HepG2 (cell line): ENCODE measurements at regions not wholly inside any gene's neighbourhood (a gene's known extent, or its start where the extent isn't known, plus 50 kb on each side); places are given as distances from the start of the nearest gene placed in this dataset.

ENCODE experiments used
- ATAC-seq: fragments of 200-7000 bp; cut with Tn5 transposase; 3 replicates; pipeline ENCODE4 v1.9.1; 2020; ENCODE audit warnings: mild to moderate bottlenecking, moderate library complexity
- BruUV-seq: library from RNA; stranded (reverse); fragments of 400-500 nt; replicated peaks from 2 replicates; lab custom pipeline; 2021; lab: Mats Ljungman, UMichigan
- CTCF ChIA-PET: fragments of 300-600 bp; formaldehyde crosslinking; extraction: SDS; loops from one replicate; lab custom pipeline; 2021; ENCODE audit warnings: low total read pairs, inconsistent platforms, low intra/inter-chr PET ratio; lab: Yijun Ruan, JAX
- POLR2A ChIA-PET: fragments of 350-600 bp; sonication (Branson Sonifier 250); formaldehyde crosslinking; loops from one replicate; lab custom pipeline; 2020; ENCODE audit warnings: antibody characterized with exemption, inconsistent platforms; lab: Yijun Ruan, JAX
- DNase-seq: peaks from one replicate; pipeline ENCODE4 v3.0.0-alpha.2; 2015; ENCODE audit warnings: low spot score
- FAIRE-seq: peaks from 3 replicates; lab custom pipeline; 2011; peaks lifted over from hg19 to GRCh38; lab: Jason Lieb, UNC
- H2AFZ ChIP-seq: one replicate; pipeline ENCODE4 v1.6.1; 2011; ENCODE audit warnings: low read length, inconsistent platforms
- H3K27ac ChIP-seq: fragments of 300-600 bp; 3 replicates; pipeline ENCODE4 v1.8.0; 2011; ENCODE audit warnings: mixed run types, mild to moderate bottlenecking, mixed read lengths, low read length, inconsistent platforms; ENCODE audit not compliant: insufficient read depth; ENCODE audit errors: extremely low read length
- H3K27me3 ChIP-seq, 2 experiments: fragments of 200-600 bp in 1 of 2; 2 replicates in 1 of 2; 3 replicates in 1 of 2; pipeline versions ENCODE4 v1.6.0 to v1.8.0; 2011; ENCODE audit warnings: low read length in 2 of 2, mild to moderate bottlenecking in 2 of 2, moderate library complexity in 2 of 2, inconsistent platforms in 1 of 2; ENCODE audit not compliant: insufficient read depth in 2 of 2, control insufficient read depth in 1 of 2
- H3K36me3 ChIP-seq, 2 experiments: fragments of 200-600 bp in 1 of 2; replicated peaks in 1 of 2; 2 replicates in 1 of 2; 3 replicates in 1 of 2; pipeline versions ENCODE4 v1.5.1 to v1.8.0; 2011; ENCODE audit warnings: low read length in 2 of 2, inconsistent platforms in 1 of 2; ENCODE audit not compliant: insufficient read depth in 2 of 2, control insufficient read depth in 1 of 2
- H3K4me1 ChIP-seq: 2 replicates; pipeline ENCODE4 v1.5.1; 2012; ENCODE audit warnings: low read length, inconsistent platforms; ENCODE audit not compliant: insufficient read depth
- H3K4me2 ChIP-seq: 2 replicates; pipeline ENCODE4 v1.6.0; 2011; ENCODE audit warnings: low read depth, low read length, inconsistent platforms
- H3K4me3 ChIP-seq, 3 experiments: fragments of 200-600 bp in 1 of 3; sonication (generic), shearing (Covaris generic) in 1 of 3; replicated peaks in 1 of 3; 2 replicates each; pipeline ENCODE4 v1.5.1; 2011 to 2016; ENCODE audit warnings: low read length in 3 of 3, inconsistent platforms in 2 of 3, low read depth in 2 of 3, mild to moderate bottlenecking in 2 of 3, control low read depth in 1 of 3, mixed read lengths in 1 of 3; ENCODE audit not compliant: insufficient read depth in 1 of 3
- H3K79me2 ChIP-seq: one replicate; pipeline ENCODE4 v1.6.1; 2011; ENCODE audit warnings: low read length, inconsistent platforms; ENCODE audit not compliant: insufficient read depth
- H3K9ac ChIP-seq: 2 replicates; pipeline ENCODE4 v1.6.0; 2011; ENCODE audit warnings: mild to moderate bottlenecking, low read depth, low read length, inconsistent platforms; ENCODE audit not compliant: insufficient read depth
- H3K9me3 ChIP-seq: 2 replicates; pipeline ENCODE4 v1.5.1; 2012; ENCODE audit warnings: mild to moderate bottlenecking, low read length
- H4K20me1 ChIP-seq: 2 replicates; pipeline ENCODE4 v1.6.0; 2011; ENCODE audit warnings: inconsistent platforms, mild to moderate bottlenecking, low read length, moderate library complexity; ENCODE audit not compliant: insufficient read depth
- ADNP ChIP-seq: sonication (generic); formaldehyde crosslinking; IDR thresholded peaks from 2 replicates; pipeline ENCODE4 v1.4.0; 2020; ENCODE audit warnings: missing genetic modification reagents
- CREB1 ChIP-seq, 2 experiments: fragments of 450-650 bp in 1 of 2; IDR thresholded peaks; 2 replicates each; pipeline ENCODE4 v1.6.1; 2016 to 2017; ENCODE audit warnings: control low read depth in 1 of 2, mild to moderate bottlenecking in 1 of 2, missing compliant biosample characterization in 1 of 2, missing genetic modification characterization in 1 of 2
- ERF ChIP-seq: IDR thresholded peaks from 2 replicates; pipeline ENCODE4 v1.6.1; 2018; ENCODE audit warnings: missing biosample characterization, missing genetic modification reagents
- GATAD2A ChIP-seq: IDR thresholded peaks from 2 replicates; pipeline ENCODE4 v1.6.1; 2016
- RELA ChIP-seq: sonication (generic); formaldehyde crosslinking; IDR thresholded peaks from 2 replicates; pipeline ENCODE4 v1.4.0; 2020; ENCODE audit warnings: missing genetic modification reagents
- SOX13 ChIP-seq, 3 experiments: fragments of 450-650 bp in 1 of 3; sonication (generic) in 1 of 3; formaldehyde crosslinking in 1 of 3; IDR thresholded peaks in 2 of 3; conservative IDR thresholded peaks in 1 of 3; 2 replicates each; pipeline versions ENCODE4 v1.5.0 to v1.6.1; 2016 to 2020; ENCODE audit warnings: antibody characterized with exemption in 1 of 3, mild to moderate bottlenecking in 1 of 3, missing compliant biosample characterization in 1 of 3, missing genetic modification reagents in 1 of 3, moderate library complexity in 1 of 3
- STAT5B ChIP-seq: sonication (generic); formaldehyde crosslinking; IDR thresholded peaks from 2 replicates; pipeline ENCODE4 v1.4.0; 2020; ENCODE audit warnings: missing genetic modification reagents
- TFDP2 ChIP-seq: sonication (generic); formaldehyde crosslinking; IDR thresholded peaks from 2 replicates; pipeline ENCODE4 v1.4.0; 2020; ENCODE audit warnings: missing genetic modification reagents
- ZBTB38 ChIP-seq: sonication (generic); formaldehyde crosslinking; IDR thresholded peaks from 2 replicates; pipeline ENCODE4 v1.5.1; 2020; ENCODE audit warnings: mild to moderate bottlenecking, missing genetic modification reagents
- ZNF326 ChIP-seq: sonication (generic); formaldehyde crosslinking; IDR thresholded peaks from 2 replicates; pipeline ENCODE4 v1.4.0; 2020; ENCODE audit warnings: missing genetic modification reagents, borderline replicate concordance
- ZNF33A ChIP-seq: sonication (generic); formaldehyde crosslinking; IDR thresholded peaks from 2 replicates; pipeline ENCODE4 v1.5.1; 2020; ENCODE audit warnings: missing genetic modification reagents, mild to moderate bottlenecking, moderate library complexity, borderline replicate concordance
- ZNF44 ChIP-seq: sonication (generic); formaldehyde crosslinking; IDR thresholded peaks from 2 replicates; pipeline ENCODE4 v1.5.1; 2020; ENCODE audit warnings: mild to moderate bottlenecking, missing genetic modification reagents
- ZNF484 ChIP-seq: sonication (generic); formaldehyde crosslinking; IDR thresholded peaks from 2 replicates; pipeline ENCODE4 v1.5.1; 2020; ENCODE audit warnings: mild to moderate bottlenecking, low read depth, missing genetic modification reagents, borderline replicate concordance
- ZNF556 ChIP-seq: sonication (generic); formaldehyde crosslinking; IDR thresholded peaks from 2 replicates; pipeline ENCODE4 v1.4.0; 2020; ENCODE audit warnings: mild to moderate bottlenecking, missing genetic modification reagents, borderline replicate concordance
- ZNF570 ChIP-seq: sonication (generic); formaldehyde crosslinking; IDR thresholded peaks from 2 replicates; pipeline ENCODE4 v1.4.0; 2020; ENCODE audit warnings: mild to moderate bottlenecking, missing genetic modification reagents, borderline replicate concordance
- ZNF713 ChIP-seq: sonication (generic); formaldehyde crosslinking; IDR thresholded peaks from 2 replicates; pipeline ENCODE4 v1.4.0; 2020; ENCODE audit warnings: mild to moderate bottlenecking, missing genetic modification reagents
- ZNF772 ChIP-seq: sonication (generic); formaldehyde crosslinking; IDR thresholded peaks from 2 replicates; pipeline ENCODE4 v1.5.0; 2020; ENCODE audit warnings: mild to moderate bottlenecking, missing genetic modification reagents
- ZNF780A ChIP-seq: sonication (generic); formaldehyde crosslinking; IDR thresholded peaks from 2 replicates; pipeline ENCODE4 v1.8.0; 2022; ENCODE audit warnings: mild to moderate bottlenecking, missing genetic modification reagents, moderate library complexity
- ZNF792 ChIP-seq: IDR thresholded peaks from 2 replicates; pipeline ENCODE4 v1.6.1; 2016
- ZNF883 ChIP-seq: sonication (generic); formaldehyde crosslinking; IDR thresholded peaks from 2 replicates; pipeline ENCODE4 v1.5.1; 2020; ENCODE audit warnings: mild to moderate bottlenecking, missing genetic modification reagents; ENCODE audit errors: not compliant biosample characterization
- WGBS: methylation state at CpG from one replicate; pipeline ENCODE4 v1.1.6; 2017; ENCODE audit warnings: low lambda C conversion rate; 5-methylcytosine and 5-hydroxymethylcytosine counted together
- in situ Hi-C: cut with HindIII; loops from 2 replicates; pipeline ENCODE4 v1.10.0; 2017; ENCODE audit warnings: low pct_unique_long_range_greater_than_20kb; ENCODE audit not compliant: extremely low pct_ligation_motif_present
- intact Hi-C: fragments of 100-400 bp; cut with micrococcal nuclease; formaldehyde crosslinking; loops from one replicate; pipeline ENCODE4 v1.10.0; 2022; ENCODE audit not compliant: unreplicated experiment

- Histone ChIP-seq H3K27me3 (no peaks in the 10 kb centered on the region), H3K4me2 (no peak overlapping the region), H3K4me1 (no peaks in the 10 kb centered on the region), H3K79me2 (no peaks in the 10 kb centered on the region), H3K9ac (no peak overlapping the region), H2AFZ (no peak overlapping the region), H3K9me3 (no peaks in the 10 kb centered on the region), H3K4me3 (no peak overlapping the region), H4K20me1 (no peaks in the 10 kb centered on the region), H3K27ac (no peak overlapping the region), H3K36me3 (no peaks in the 10 kb centered on the region)
- no peak for FAIRE-seq
- WGBS = 4% methylated on average over 1 of the region's 1 CpG
- CTCF ChIA-PET = no interaction called here
- DNase-seq = no peak
- in situ Hi-C loops = no loop called here
- BruUV-seq = no TSS peak
- intact Hi-C loops = no loop called here
- no peak for ATAC-seq
- TF ChIP-seq ZBTB38 (CRISPR knock-in tag) = no peak
- no peak for TF ChIP-seq ERF (CRISPR knock-in tag)
- TF ChIP-seq ZNF713 = no peak
- no peak for TF ChIP-seq RELA (CRISPR knock-in tag)
- TF ChIP-seq ZNF484 = no peak
- no peak for TF ChIP-seq ZNF556 (CRISPR knock-in tag)
- no peak for TF ChIP-seq ZNF326 (CRISPR knock-in tag)
- TF ChIP-seq ZNF33A (CRISPR knock-in tag) = no peak
- POLR2A ChIA-PET = no interaction called here
Observed at GRCh38 chr4:138951764-138952163, 63.8 kb upstream of the NOCT start.

DNA sequence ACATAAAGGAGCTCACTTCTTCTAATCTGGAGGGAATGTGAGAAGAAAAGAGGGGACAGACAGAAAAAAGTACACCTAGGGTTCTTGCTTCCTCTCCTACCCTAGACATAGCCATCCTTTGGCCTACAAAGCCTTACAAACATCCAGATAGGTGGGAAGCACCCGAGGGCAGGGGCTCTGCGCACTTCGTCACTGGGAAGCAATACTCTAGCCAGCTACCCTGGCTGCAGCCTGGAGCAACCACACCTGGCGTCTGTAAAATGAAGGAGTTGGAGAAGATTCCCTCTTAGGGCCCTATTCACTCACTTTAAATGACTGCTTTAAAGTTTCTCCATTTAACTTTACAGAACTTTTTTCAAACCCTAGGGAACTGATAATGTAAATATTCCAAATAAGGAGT is 65.7 kb upstream of the NOCT start:
- 71% methylated on average over 1 of the region's 4 CpGs for WGBS

More for the DNA sequence above, 65.7 kb upstream of the NOCT start:
- Histone ChIP-seq H3K4me1 (no peaks in the 10 kb centered on the region), H3K79me2 (no peaks in the 10 kb centered on the region), H3K4me3 (no peak overlapping the region), H3K27me3 (no peaks in the 10 kb centered on the region), H3K4me2 (no peak overlapping the region), H3K36me3 (no peaks in the 10 kb centered on the region), H3K9me3 (no peaks in the 10 kb centered on the region), H3K27ac (no peak overlapping the region), H2AFZ (no peak overlapping the region), H4K20me1 (no peaks in the 10 kb centered on the region), H3K9ac (no peak overlapping the region)
- ChIA-PET CTCF (no interaction called here), POLR2A (no interaction called here)
- TF ChIP-seq ZNF883 (CRISPR knock-in tag) = no peak
- no peak for TF ChIP-seq SOX13 (IDR thresholded peaks at IDR 0.05)
- no peak for TF ChIP-seq SOX13 (CRISPR knock-in tag; conservative IDR thresholded peaks at IDR 0.05 in 1 of 2, IDR thresholded peaks at IDR 0.05 in 1 of 2)
- TF ChIP-seq TFDP2 (CRISPR knock-in tag) = no peak
- TF ChIP-seq STAT5B (CRISPR knock-in tag) = no peak
- TF ChIP-seq CREB1 (IDR thresholded peaks at IDR 0.05) = no peak
- TF ChIP-seq CREB1 (CRISPR knock-in tag; IDR thresholded peaks at IDR 0.05) = no peak
- TF ChIP-seq ZNF772 (CRISPR knock-in tag) = no peak
- no peak for TF ChIP-seq ZNF44 (CRISPR knock-in tag)
- no peak for TF ChIP-seq ZNF792 (CRISPR knock-in tag)
- TF ChIP-seq GATAD2A (CRISPR knock-in tag) = no peak
- TF ChIP-seq ZNF780A (CRISPR knock-in tag) = no peak
- no peak for TF ChIP-seq ADNP (CRISPR knock-in tag)
- no peak for TF ChIP-seq ZNF570 (CRISPR knock-in tag)
- FAIRE-seq (no peak), ATAC-seq (no peak), DNase-seq (no peak)
- in situ Hi-C loops (no loop called here), intact Hi-C loops (no loop called here)
- no TSS peak for BruUV-seq
